HG02571 (cell line): ENCODE measurements at regions not wholly inside any gene's neighbourhood (a gene's known extent, or its start where the extent isn't known, plus 50 kb on each side); places are given as distances from the start of the nearest gene placed in this dataset.

ENCODE experiments used
- ATAC-seq: cut with Tn5 transposase; IDR thresholded peaks from one replicate; pipeline ENCODE4 v1.9.1; 2021; ENCODE audit warnings: mild to moderate bottlenecking, moderate library complexity; ENCODE audit not compliant: unreplicated experiment

GRCh38 chr9:120214332-120214731, 365.6 kb downstream of the CDK5RAP2 start:
- ATAC-seq, result no peak

- ATAC-seq, result no peak
Observed at GRCh38 chr9:120212853-120213200, 367.1 kb downstream of the CDK5RAP2 start.

- no peak for ATAC-seq
Observed at GRCh38 chr9:120212153-120212852, 367.7 kb downstream of the CDK5RAP2 start.

GRCh38 chr9:120210274-120210673, 369.7 kb downstream of the CDK5RAP2 start:
- no peak for ATAC-seq

- ATAC-seq, result no peak
Observed at GRCh38 chr9:120202856-120203654, 376.9 kb downstream of the CDK5RAP2 start.

DNA sequence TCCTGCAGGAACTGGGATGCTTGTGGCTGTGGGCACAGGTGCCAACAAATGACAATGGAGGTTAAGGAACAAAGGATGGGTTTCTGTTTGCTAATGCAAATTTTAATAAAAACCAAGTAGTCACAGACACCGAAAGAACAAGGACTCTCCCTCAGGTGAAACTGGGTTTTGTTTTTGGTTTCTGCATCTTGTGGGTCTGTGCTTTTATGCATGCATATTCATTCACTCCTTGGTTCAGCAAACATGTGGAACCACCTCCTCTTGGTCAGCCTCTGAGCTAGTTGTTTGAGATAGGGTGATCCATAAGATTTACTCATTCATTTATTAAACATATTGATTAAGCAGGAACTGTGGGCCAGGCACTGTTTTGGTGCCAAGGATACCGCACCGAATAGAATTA, 381.9 kb downstream of the CDK5RAP2 start:
- no peak for ATAC-seq

GRCh38 chr9:120197605-120198004, 382.4 kb downstream of the CDK5RAP2 start:
- ATAC-seq, result no peak

GRCh38 chr9:120191141-120191540, 388.8 kb downstream of the CDK5RAP2 start:
- ATAC-seq, result no peak

DNA sequence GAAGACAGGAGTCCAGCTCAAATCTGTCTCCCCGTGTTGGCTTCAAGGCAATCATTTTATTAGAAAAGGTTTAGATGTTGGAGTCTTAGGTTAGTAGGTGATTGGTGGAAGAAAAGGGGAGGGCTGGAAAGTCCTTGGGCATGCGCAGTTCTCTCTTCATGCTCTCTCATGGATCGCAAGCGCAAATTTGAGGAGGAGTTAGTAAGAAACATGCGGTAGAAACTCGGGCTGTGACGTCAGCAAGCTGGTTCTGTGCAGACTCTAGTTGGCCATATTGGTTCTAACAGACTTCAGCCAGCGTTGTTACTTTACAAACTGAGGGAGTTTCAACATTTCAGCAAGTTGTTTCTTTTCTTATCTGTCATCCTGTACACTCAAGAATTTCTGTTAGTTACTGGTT, 392.2 kb downstream of the CDK5RAP2 start:
- ATAC-seq, result no peak

- no peak for ATAC-seq
Observed at GRCh38 chr9:120186276-120186675, 393.7 kb downstream of the CDK5RAP2 start.

DNA sequence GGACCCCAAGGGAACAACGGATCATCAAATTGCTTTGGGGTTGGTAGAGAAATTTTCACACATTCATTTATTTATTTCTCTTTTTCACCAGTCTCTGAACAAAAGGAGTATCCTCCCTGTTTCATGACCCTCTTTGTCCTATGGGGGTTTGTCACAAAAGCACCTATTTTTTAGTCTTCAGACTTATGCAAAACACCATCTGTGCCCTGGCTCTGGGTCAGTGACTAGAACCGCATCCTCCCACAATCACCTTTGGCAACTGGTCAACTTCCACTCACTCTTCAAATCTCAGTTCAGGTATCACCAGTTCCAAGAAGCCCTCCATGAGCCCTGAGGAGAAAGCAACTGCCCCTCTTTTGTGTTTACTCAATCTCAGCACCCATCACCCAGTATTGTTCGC, 395.7 kb downstream of the CDK5RAP2 start:
- no peak for ATAC-seq

DNA sequence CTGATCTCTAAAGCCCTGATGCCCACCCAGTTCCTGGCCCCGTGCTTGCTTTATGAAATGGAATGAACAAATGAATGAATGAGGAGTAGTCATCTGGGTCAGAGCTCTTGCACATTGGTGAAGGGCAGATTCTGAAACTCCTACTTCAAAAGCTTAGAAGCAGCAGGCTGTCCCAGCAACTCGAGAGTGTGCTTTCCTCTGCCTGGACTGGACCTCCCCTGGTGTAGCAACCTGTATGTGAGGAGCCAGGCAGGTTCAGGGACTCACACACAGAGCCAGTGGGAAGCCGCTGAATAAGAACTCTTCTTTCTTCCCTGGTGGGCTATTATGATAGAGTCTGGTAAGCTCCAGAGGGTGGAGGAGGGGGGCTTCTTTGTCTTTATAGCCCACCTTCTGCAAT, 396.4 kb downstream of the CDK5RAP2 start:
- no peak for ATAC-seq

DNA sequence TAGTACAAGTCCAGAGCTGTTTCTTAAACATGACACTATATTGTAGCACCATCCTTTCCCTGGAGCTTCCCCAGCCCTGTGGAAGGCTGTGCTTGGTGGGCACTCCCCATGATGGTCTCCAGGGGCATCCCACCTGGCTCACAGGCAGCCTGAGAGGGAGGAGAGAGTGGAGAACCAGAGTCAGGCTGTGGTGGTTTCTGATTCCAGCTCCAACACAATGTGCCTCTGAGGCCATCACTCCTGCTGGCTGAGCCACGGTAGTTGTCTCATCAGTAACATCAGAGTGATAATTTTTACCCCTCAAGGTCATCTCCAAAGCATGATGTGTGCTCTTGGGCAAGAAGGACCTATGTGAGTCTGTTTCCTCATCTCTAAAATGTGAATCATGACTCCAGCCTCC, 398.0 kb downstream of the CDK5RAP2 start:
- no peak for ATAC-seq

DNA sequence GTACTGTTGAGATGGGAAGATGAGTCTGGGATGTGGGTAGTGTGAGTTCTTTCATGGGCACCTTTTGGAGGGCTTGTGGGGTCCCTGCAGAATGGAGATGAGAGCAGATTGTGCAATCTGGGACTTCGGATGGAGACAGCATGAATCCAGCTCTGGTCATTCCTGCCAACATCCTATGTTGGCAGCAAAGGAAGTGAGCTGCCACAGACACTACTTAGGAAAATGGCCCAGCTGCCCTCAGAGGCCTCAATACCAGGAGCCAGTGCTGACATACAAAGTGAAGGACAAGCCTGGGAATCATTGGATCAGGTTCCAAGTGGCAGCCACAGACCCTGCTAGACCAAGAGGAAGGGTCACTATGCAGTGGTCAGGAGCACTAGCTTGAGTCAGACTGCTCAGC, 402.8 kb downstream of the CDK5RAP2 start:
- no peak for ATAC-seq

DNA sequence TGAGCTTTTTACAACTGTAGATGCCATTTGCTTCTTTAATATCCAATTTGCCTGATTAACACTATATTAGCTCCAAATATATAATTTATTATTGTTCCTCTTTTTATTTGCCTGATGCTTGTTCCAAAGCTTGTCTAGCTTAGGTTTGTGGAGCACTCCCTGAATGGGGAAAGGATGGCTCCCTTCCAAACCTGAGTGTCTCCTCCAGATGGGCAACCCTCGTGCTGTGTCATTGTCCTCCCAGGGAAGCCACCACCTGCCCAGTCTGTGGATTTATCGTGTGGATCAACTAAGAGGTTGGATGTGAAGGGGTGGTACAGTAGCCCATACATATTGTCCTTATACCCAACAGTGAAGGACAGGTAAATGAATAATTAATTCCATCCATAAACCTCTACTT, 404.9 kb downstream of the CDK5RAP2 start:
- ATAC-seq, result no peak

GRCh38 chr9:120161776-120162175, 418.2 kb downstream of the CDK5RAP2 start:
- no peak for ATAC-seq

- no peak for ATAC-seq
Observed at GRCh38 chr9:120158221-120158620, 421.7 kb downstream of the CDK5RAP2 start.

- no peak for ATAC-seq
Observed at GRCh38 chr9:120156376-120156775, 423.6 kb downstream of the CDK5RAP2 start.

DNA sequence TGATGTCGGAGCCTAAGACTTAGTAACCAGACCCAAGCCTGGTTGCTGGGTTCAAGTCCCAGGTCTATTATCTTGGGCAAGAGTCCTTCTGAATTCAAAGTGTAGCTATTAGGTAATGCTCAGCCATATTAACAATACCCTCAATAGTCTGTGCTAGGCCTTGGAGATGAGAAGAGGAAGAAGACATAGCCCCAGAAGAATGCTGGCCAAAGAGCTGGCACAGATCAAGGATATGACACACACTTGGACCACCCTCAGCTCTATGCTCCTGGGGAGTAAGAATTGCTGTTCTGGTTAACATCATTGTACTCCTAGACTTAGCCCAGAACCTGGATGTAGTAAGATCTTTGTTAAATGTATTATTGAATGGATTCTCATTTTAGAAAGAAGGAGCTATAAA, 426.7 kb downstream of the CDK5RAP2 start:
- no peak for ATAC-seq

DNA sequence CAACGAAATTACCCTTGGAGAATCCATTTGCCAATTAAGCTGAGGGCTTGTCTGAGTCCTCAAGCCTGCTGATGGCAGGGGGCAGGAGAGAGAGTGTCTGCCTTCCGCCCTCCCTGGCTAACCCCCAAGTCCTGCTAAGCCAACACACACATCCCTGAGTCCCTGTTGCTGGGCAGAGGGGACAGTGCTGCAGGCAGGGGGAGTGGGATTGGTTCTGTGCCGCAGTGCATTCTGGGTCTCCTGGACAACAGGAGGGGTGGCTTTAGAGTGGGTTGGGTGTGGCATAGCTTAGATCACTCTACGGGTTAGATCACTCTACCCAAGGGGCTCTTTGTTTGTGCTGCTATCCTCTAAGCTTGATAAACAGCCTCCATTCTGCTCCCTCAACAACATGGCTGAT, 427.7 kb downstream of the CDK5RAP2 start:
- ATAC-seq, result no peak

DNA sequence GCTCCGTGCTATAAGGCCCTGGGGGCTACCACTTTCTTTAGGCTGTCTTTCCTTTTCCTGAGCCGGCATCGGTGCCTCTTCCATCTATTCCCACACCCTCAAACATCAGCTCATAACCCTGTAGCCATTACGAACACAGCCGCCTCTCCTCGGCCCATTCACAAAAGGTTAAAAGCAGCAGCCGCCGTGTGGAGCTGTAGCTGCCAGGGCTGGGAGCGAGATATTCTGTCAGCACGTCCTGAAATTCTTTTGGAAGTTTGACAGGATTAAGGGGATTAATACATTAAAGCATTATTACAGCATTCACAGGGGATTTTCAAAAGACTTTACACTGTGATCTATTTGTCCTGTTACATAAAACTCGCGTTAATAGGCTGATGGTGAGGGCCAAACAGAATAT, 428.2 kb downstream of the CDK5RAP2 start:
- no peak for ATAC-seq

DNA sequence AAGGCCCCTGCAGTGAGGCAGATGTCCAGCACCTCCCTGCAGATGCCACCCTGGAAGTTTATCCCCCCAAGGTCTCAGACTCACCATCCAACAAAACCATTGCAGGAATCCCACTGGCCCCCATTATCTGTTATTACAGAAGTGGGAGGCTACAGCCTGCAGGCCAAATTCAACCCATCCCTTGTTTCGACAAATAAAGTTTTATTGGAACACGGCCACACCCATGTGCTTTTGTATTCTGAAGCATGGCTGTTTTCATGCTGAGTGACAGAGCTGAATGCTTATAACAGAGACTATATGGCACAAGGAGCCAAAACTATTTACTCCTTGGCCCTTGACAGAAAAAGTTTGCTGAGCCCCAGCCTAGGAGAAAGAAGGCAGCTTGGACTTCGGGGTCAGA, 428.8 kb downstream of the CDK5RAP2 start:
- no peak for ATAC-seq

- ATAC-seq, result no peak
Observed at GRCh38 chr9:120138955-120139354, 441.0 kb downstream of the CDK5RAP2 start.
